Memory B cell (primary cell): ENCODE measurements at regions not wholly inside any gene's neighbourhood (a gene's known extent, or its start where the extent isn't known, plus 50 kb on each side); places are given as distances from the start of the nearest gene placed in this dataset.

ENCODE experiments used
- ATAC-seq: fragments of 150-1000 bp; cut with Tn5 transposase; 2 replicates; pipeline ENCODE4 v1.10.0; 2021; ENCODE audit warnings: low read depth, mild to moderate bottlenecking, moderate library complexity
- DNase-seq, 2 donors: peaks; one replicate each; pipeline ENCODE4 v3.0.0; 2022; ENCODE audit warnings: low spot score in 2 of 2
- H3K27ac Mint-ChIP-seq: one replicate; pipeline ENCODE4 v1.8.0; 2022; ENCODE audit warnings: mild to moderate bottlenecking, moderate library complexity, mixed read lengths
- H3K27me3 Mint-ChIP-seq: one replicate; pipeline ENCODE4 v1.8.0; 2022; ENCODE audit warnings: mixed read lengths
- H3K36me3 Mint-ChIP-seq: one replicate; pipeline ENCODE4 v1.8.0; 2022; ENCODE audit warnings: mild to moderate bottlenecking, mixed read lengths
- H3K4me1 Mint-ChIP-seq: one replicate; pipeline ENCODE4 v1.8.0; 2022; ENCODE audit warnings: mixed read lengths
- H3K4me3 Mint-ChIP-seq: one replicate; pipeline ENCODE4 v1.8.0; 2022; ENCODE audit warnings: mild to moderate bottlenecking, moderate library complexity, mixed read lengths
- H3K9me3 Mint-ChIP-seq: one replicate; pipeline ENCODE4 v1.8.0; 2022; ENCODE audit warnings: mixed read lengths

- Mint-ChIP-seq H3K4me1 (no peaks in the 10 kb centered on the region), H3K36me3 (no peaks in the 10 kb centered on the region), H3K27ac (no peak overlapping the region), H3K9me3 (no peaks in the 10 kb centered on the region), H3K27me3 (no peaks in the 10 kb centered on the region), H3K4me3 (no peak overlapping the region)
- ATAC-seq (no peak), DNase-seq (no peak)
These were observed 166.7 kb upstream of the ADGRB3 start for GRCh38 chr6:68468244-68468884.

GRCh38 chr6:68458447-68458846, 176.6 kb upstream of the ADGRB3 start:
- no peak for ATAC-seq
- no peaks in the 10 kb centered on the region for H3K27me3 Mint-ChIP-seq
- H3K27ac Mint-ChIP-seq: no peak overlapping the region
- H3K9me3 Mint-ChIP-seq: peaks cover 2% of the 10 kb centered on the region
- H3K4me3 Mint-ChIP-seq: no peak overlapping the region
- H3K4me1 Mint-ChIP-seq: no peaks in the 10 kb centered on the region
- no peak for DNase-seq
- no peaks in the 10 kb centered on the region for H3K36me3 Mint-ChIP-seq

GRCh38 chr6:68447112-68447511, 188.0 kb upstream of the ADGRB3 start:
- Mint-ChIP-seq H3K4me3 (no peak overlapping the region), H3K27me3 (no peaks in the 10 kb centered on the region)

GRCh38 chr6:68445926-68446325, 189.2 kb upstream of the ADGRB3 start:
- Mint-ChIP-seq H3K36me3 (no peaks in the 10 kb centered on the region), H3K4me3 (no peak overlapping the region), H3K4me1 (no peaks in the 10 kb centered on the region), H3K27me3 (no peaks in the 10 kb centered on the region), H3K27ac (no peak overlapping the region), H3K9me3 (peaks cover 2% of the 10 kb centered on the region)
- no peak for DNase-seq
- no peak for ATAC-seq

More at GRCh38 chr6:68447112-68447511, 188.0 kb upstream of the ADGRB3 start:
- Mint-ChIP-seq H3K9me3 (peaks cover 5% of the 10 kb centered on the region), H3K36me3 (no peaks in the 10 kb centered on the region), H3K27ac (no peak overlapping the region), H3K4me1 (no peaks in the 10 kb centered on the region)
- DNase-seq (no peak), ATAC-seq (no peak)

GRCh38 chr6:68443704-68444103, 191.4 kb upstream of the ADGRB3 start:
- no peaks in the 10 kb centered on the region for H3K36me3 Mint-ChIP-seq
- no peak overlapping the region for H3K4me3 Mint-ChIP-seq
- DNase-seq: no peak
- no peaks in the 10 kb centered on the region for H3K4me1 Mint-ChIP-seq
- no peak for ATAC-seq
- no peaks in the 10 kb centered on the region for H3K27me3 Mint-ChIP-seq
- no peaks in the 10 kb centered on the region for H3K9me3 Mint-ChIP-seq
- no peak overlapping the region for H3K27ac Mint-ChIP-seq

- no peaks in the 10 kb centered on the region for H3K27me3 Mint-ChIP-seq
These were observed 207.5 kb upstream of the ADGRB3 start for GRCh38 chr6:68427630-68428029.

GRCh38 chr6:68410021-68410420, 225.1 kb upstream of the ADGRB3 start:
- H3K4me1 Mint-ChIP-seq: no peaks in the 10 kb centered on the region
- no peak overlapping the region for H3K27ac Mint-ChIP-seq
- ATAC-seq: no peak
- H3K27me3 Mint-ChIP-seq: no peaks in the 10 kb centered on the region
- no peak for DNase-seq
- H3K36me3 Mint-ChIP-seq: no peaks in the 10 kb centered on the region
- H3K4me3 Mint-ChIP-seq: no peak overlapping the region
- peaks cover 1% of the 10 kb centered on the region for H3K9me3 Mint-ChIP-seq

More at GRCh38 chr6:68427630-68428029, 207.5 kb upstream of the ADGRB3 start:
- no peak overlapping the region for H3K4me3 Mint-ChIP-seq
- no peaks in the 10 kb centered on the region for H3K9me3 Mint-ChIP-seq
- no peaks in the 10 kb centered on the region for H3K4me1 Mint-ChIP-seq
- ATAC-seq (no peak), DNase-seq (no peak)
- H3K27ac Mint-ChIP-seq: no peak overlapping the region
- H3K36me3 Mint-ChIP-seq: no peaks in the 10 kb centered on the region

- H3K4me3 Mint-ChIP-seq: no peak overlapping the region
- no peaks in the 10 kb centered on the region for H3K4me1 Mint-ChIP-seq
- ATAC-seq (no peak), DNase-seq (no peak)
- no peaks in the 10 kb centered on the region for H3K36me3 Mint-ChIP-seq
- no peaks in the 10 kb centered on the region for H3K27me3 Mint-ChIP-seq
- peaks cover 1% of the 10 kb centered on the region for H3K9me3 Mint-ChIP-seq
- H3K27ac Mint-ChIP-seq: no peak overlapping the region
These were observed 234.7 kb upstream of the ADGRB3 start for GRCh38 chr6:68400396-68400795.

GRCh38 chr6:68391953-68392352, 243.1 kb upstream of the ADGRB3 start:
- H3K27ac Mint-ChIP-seq: no peak overlapping the region
- H3K27me3 Mint-ChIP-seq: no peaks in the 10 kb centered on the region
- DNase-seq (no peak), ATAC-seq (no peak)
- H3K9me3 Mint-ChIP-seq: peaks cover 1% of the 10 kb centered on the region
- no peaks in the 10 kb centered on the region for H3K4me1 Mint-ChIP-seq
- no peak overlapping the region for H3K4me3 Mint-ChIP-seq
- H3K36me3 Mint-ChIP-seq: no peaks in the 10 kb centered on the region

- Mint-ChIP-seq H3K4me3 (no peak overlapping the region), H3K27me3 (no peaks in the 10 kb centered on the region)
These were observed 262.1 kb upstream of the ADGRB3 start for GRCh38 chr6:68372991-68373390.

GRCh38 chr6:68368845-68369244, 266.2 kb upstream of the ADGRB3 start:
- DNase-seq (no peak), ATAC-seq (no peak)
- no peaks in the 10 kb centered on the region for H3K27me3 Mint-ChIP-seq
- no peaks in the 10 kb centered on the region for H3K36me3 Mint-ChIP-seq
- peaks cover 9% of the 10 kb centered on the region for H3K9me3 Mint-ChIP-seq
- H3K4me1 Mint-ChIP-seq: no peaks in the 10 kb centered on the region
- no peak overlapping the region for H3K27ac Mint-ChIP-seq
- no peak overlapping the region for H3K4me3 Mint-ChIP-seq

More at GRCh38 chr6:68372991-68373390, 262.1 kb upstream of the ADGRB3 start:
- Mint-ChIP-seq H3K4me1 (no peaks in the 10 kb centered on the region), H3K27ac (no peak overlapping the region), H3K9me3 (peaks cover 3% of the 10 kb centered on the region), H3K36me3 (no peaks in the 10 kb centered on the region)
- ATAC-seq (no peak), DNase-seq (no peak)

- H3K4me1 Mint-ChIP-seq: no peaks in the 10 kb centered on the region
- peaks cover 11% of the 10 kb centered on the region for H3K9me3 Mint-ChIP-seq
- no peaks in the 10 kb centered on the region for H3K36me3 Mint-ChIP-seq
- no peak for ATAC-seq
- DNase-seq: no peak
- H3K27me3 Mint-ChIP-seq: no peaks in the 10 kb centered on the region
- H3K4me3 Mint-ChIP-seq: no peak overlapping the region
- no peak overlapping the region for H3K27ac Mint-ChIP-seq
These were observed 270.7 kb upstream of the ADGRB3 start for GRCh38 chr6:68364271-68364805.

GRCh38 chr6:68343901-68344300, 291.2 kb upstream of the ADGRB3 start:
- Mint-ChIP-seq H3K27ac (no peak overlapping the region), H3K4me3 (no peak overlapping the region), H3K4me1 (no peaks in the 10 kb centered on the region), H3K9me3 (no peaks in the 10 kb centered on the region), H3K36me3 (no peaks in the 10 kb centered on the region), H3K27me3 (no peaks in the 10 kb centered on the region)
- ATAC-seq (no peak), DNase-seq (no peak)

- ATAC-seq (no peak), DNase-seq (no peak)
- Mint-ChIP-seq H3K9me3 (no peaks in the 10 kb centered on the region), H3K27me3 (no peaks in the 10 kb centered on the region), H3K4me1 (no peaks in the 10 kb centered on the region), H3K4me3 (no peak overlapping the region), H3K36me3 (no peaks in the 10 kb centered on the region), H3K27ac (no peak overlapping the region)
These were observed 292.8 kb upstream of the ADGRB3 start for GRCh38 chr6:68342286-68342685.

- Mint-ChIP-seq H3K27me3 (no peaks in the 10 kb centered on the region), H3K9me3 (no peaks in the 10 kb centered on the region), H3K36me3 (no peaks in the 10 kb centered on the region), H3K4me1 (no peaks in the 10 kb centered on the region), H3K27ac (no peak overlapping the region), H3K4me3 (no peak overlapping the region)
- DNase-seq (no peak), ATAC-seq (no peak)
These were observed 295.5 kb upstream of the ADGRB3 start for GRCh38 chr6:68339488-68340131.
